IMR-90 (cell line): ENCODE measurements at regions not wholly inside any gene's neighbourhood (a gene's known extent, or its start where the extent isn't known, plus 50 kb on each side); places are given as distances from the start of the nearest gene placed in this dataset.

ENCODE experiments used
- ATAC-seq: fragments of 200-7000 bp; cut with Tn5 transposase; 2 replicates; pipeline ENCODE4 v1.9.1; 2020; ENCODE audit warnings: low read depth, mild to moderate bottlenecking, moderate library complexity
- BruUV-seq: library from RNA; stranded (reverse); fragments of 400-500 nt; replicated peaks from 2 replicates; lab custom pipeline; 2021; lab: Mats Ljungman, UMichigan
- CTCF ChIA-PET: fragments of 300-600 bp; formaldehyde crosslinking; extraction: SDS; loops from one replicate; lab custom pipeline; 2021; ENCODE audit warnings: antibody characterized with exemption; lab: Yijun Ruan, JAX
- POLR2A ChIA-PET: fragments of 300-600 bp; sonication (Branson Sonifier 250); formaldehyde crosslinking; loops from one replicate; lab custom pipeline; 2022; ENCODE audit warnings: antibody characterized with exemption; ENCODE audit not compliant: unreplicated experiment; lab: Charles Lee
- DNase-seq: peaks from one replicate; pipeline ENCODE4 v3.0.0; 2013
- H2AFZ ChIP-seq: replicated peaks from 2 replicates; pipeline ENCODE3; 2013; ENCODE audit warnings: low read length, mild to moderate bottlenecking; ENCODE audit not compliant: poor library complexity
- H2AK5ac ChIP-seq: 2 replicates; pipeline ENCODE4 v1.6.1; 2013; ENCODE audit warnings: low read depth, low read length, inconsistent platforms
- H2AK9ac ChIP-seq: replicated peaks from 2 replicates; pipeline ENCODE3; 2013; ENCODE audit warnings: mild to moderate bottlenecking, low read depth, low read length, moderate library complexity; ENCODE audit not compliant: poor library complexity
- H2BK120ac ChIP-seq: 2 replicates; pipeline ENCODE4 v1.6.1; 2013; ENCODE audit warnings: low read depth, low read length, inconsistent platforms
- H2BK15ac ChIP-seq: 3 replicates; pipeline ENCODE4 v1.6.1; 2013; ENCODE audit warnings: low read depth, low read length, inconsistent platforms
- H2BK20ac ChIP-seq: 2 replicates; pipeline ENCODE4 v1.6.1; 2013; ENCODE audit warnings: low read depth, mild to moderate bottlenecking, inconsistent platforms, low read length, moderate library complexity
- H2BK5ac ChIP-seq: 2 replicates; pipeline ENCODE4 v1.6.1; 2013; ENCODE audit warnings: mild to moderate bottlenecking, low read depth, low read length, inconsistent platforms; ENCODE audit not compliant: poor library complexity, severe bottlenecking
- H3K14ac ChIP-seq: replicated peaks from 2 replicates; pipeline ENCODE4 v1.6.1; 2013; ENCODE audit warnings: low read depth, low read length, inconsistent platforms
- H3K18ac ChIP-seq: 2 replicates; pipeline ENCODE4 v1.6.1; 2013; ENCODE audit warnings: low read depth, low read length, control low read depth
- H3K23ac ChIP-seq: 2 replicates; pipeline ENCODE4 v1.6.1; 2013; ENCODE audit warnings: low read depth, low read length, inconsistent platforms
- H3K27ac ChIP-seq: 2 replicates; pipeline ENCODE4 v1.5.1; 2013; ENCODE audit warnings: mild to moderate bottlenecking, control low read depth, low read length; ENCODE audit not compliant: insufficient read depth
- H3K27me3 ChIP-seq: 2 replicates; pipeline ENCODE4 v1.6.1; 2013; ENCODE audit warnings: low read length; ENCODE audit not compliant: control insufficient read depth, insufficient read depth
- H3K36me3 ChIP-seq: 2 replicates; pipeline ENCODE4 v1.6.1; 2013; ENCODE audit warnings: low read length, mixed read lengths; ENCODE audit not compliant: control insufficient read depth, insufficient read depth
- H3K4ac ChIP-seq: 2 replicates; pipeline ENCODE4 v1.6.1; 2013; ENCODE audit warnings: low read depth, low read length, inconsistent platforms
- H3K4me1 ChIP-seq: 2 replicates; pipeline ENCODE4 v1.6.1; 2013; ENCODE audit warnings: low read length, mixed read lengths; ENCODE audit not compliant: control insufficient read depth, insufficient read depth
- H3K4me2 ChIP-seq: 2 replicates; pipeline ENCODE4 v1.6.1; 2013; ENCODE audit warnings: low read depth, mild to moderate bottlenecking, control low read depth, low read length, moderate library complexity
- H3K4me3 ChIP-seq: 2 replicates; pipeline ENCODE4 v1.5.1; 2013; ENCODE audit warnings: low read depth, mild to moderate bottlenecking, control low read depth, low read length, moderate library complexity; ENCODE audit not compliant: insufficient read depth
- H3K56ac ChIP-seq: 2 replicates; pipeline ENCODE4 v1.6.1; 2013; ENCODE audit warnings: low read length, inconsistent platforms; ENCODE audit not compliant: insufficient read depth; ENCODE audit errors: extremely low read depth
- H3K79me1 ChIP-seq, 2 experiments: 2 replicates each; pipeline ENCODE4 v1.6.1; 2013; ENCODE audit warnings: low read length in 2 of 2, inconsistent platforms in 1 of 2, low read depth in 1 of 2
- H3K9ac ChIP-seq: 2 replicates; pipeline ENCODE4 v1.6.1; 2013; ENCODE audit warnings: low read depth, low read length, control low read depth
- H3K9me1 ChIP-seq: 2 replicates; pipeline ENCODE4 v1.6.1; 2013; ENCODE audit warnings: low read length, inconsistent platforms; ENCODE audit not compliant: insufficient read depth
- H3K9me3 ChIP-seq: 2 replicates; pipeline ENCODE4 v1.6.1; 2013; ENCODE audit warnings: low read length; ENCODE audit not compliant: control insufficient read depth, insufficient read depth
- H4K20me1 ChIP-seq: 2 replicates; pipeline ENCODE4 v1.6.1; 2013; ENCODE audit warnings: low read length, inconsistent platforms; ENCODE audit not compliant: insufficient read depth
- H4K5ac ChIP-seq: 2 replicates; pipeline ENCODE4 v1.6.1; 2013; ENCODE audit warnings: mild to moderate bottlenecking, low read depth, low read length, control low read depth
- H4K8ac ChIP-seq, 2 experiments: 2 replicates each; pipeline ENCODE4 v1.6.1; 2013; ENCODE audit warnings: low read depth in 2 of 2, low read length in 2 of 2, control low read depth in 1 of 2, inconsistent platforms in 1 of 2
- H4K91ac ChIP-seq: 2 replicates; pipeline ENCODE4 v1.6.1; 2013; ENCODE audit warnings: low read depth, low read length, inconsistent platforms; ENCODE audit not compliant: insufficient read depth
- BHLHE40 ChIP-seq: fragments of 150-350 bp; IDR thresholded peaks from 2 replicates; pipeline ENCODE4 v1.6.1; 2016; ENCODE audit warnings: mild to moderate bottlenecking, low read depth, low read length
- CEBPB ChIP-seq: IDR thresholded peaks from 2 replicates; pipeline ENCODE4 v1.6.1; 2012; ENCODE audit warnings: low read depth, low read length, improper control_type of control experiment
- CHD1 ChIP-seq: IDR thresholded peaks from 2 replicates; pipeline ENCODE4 v1.6.1; 2012; ENCODE audit warnings: low read depth, low read length, improper control_type of control experiment
- CTCF ChIP-seq: conservative IDR thresholded peaks from 2 replicates; pipeline ENCODE4 v1.5.1; 2012; ENCODE audit warnings: mild to moderate bottlenecking, low read depth, low read length, improper control_type of control experiment
- FOS ChIP-seq: fragments of 150-350 bp; IDR thresholded peaks from 2 replicates; pipeline ENCODE4 v1.6.1; 2016; ENCODE audit warnings: low read depth, low read length
- MAFK ChIP-seq: IDR thresholded peaks from 2 replicates; pipeline ENCODE4 v1.6.1; 2012; ENCODE audit warnings: low read depth, low read length, improper control_type of control experiment
- MXI1 ChIP-seq: IDR thresholded peaks from 2 replicates; pipeline ENCODE4 v1.6.1; 2012; ENCODE audit warnings: low read depth, mild to moderate bottlenecking, low read length, moderate library complexity, borderline replicate concordance
- NFE2L2 ChIP-seq: fragments of 150-350 bp; IDR thresholded peaks from 2 replicates; pipeline ENCODE4 v1.6.1; 2016; ENCODE audit warnings: low read depth, mild to moderate bottlenecking, low read length
- POLR2A ChIP-seq: IDR thresholded peaks from 2 replicates; pipeline ENCODE4 v1.6.1; 2012; ENCODE audit warnings: mild to moderate bottlenecking, low read depth, low read length
- RAD21 ChIP-seq: IDR thresholded peaks from 2 replicates; pipeline ENCODE4 v1.6.1; 2012; ENCODE audit warnings: low read length, improper control_type of control experiment
- RCOR1 ChIP-seq: IDR thresholded peaks from 2 replicates; pipeline ENCODE4 v1.6.1; 2012; ENCODE audit warnings: mild to moderate bottlenecking, low read length, improper control_type of control experiment; ENCODE audit not compliant: insufficient replicate concordance
- RFX5 ChIP-seq: IDR thresholded peaks from 2 replicates; pipeline ENCODE4 v1.8.0; 2012; ENCODE audit warnings: low read depth, mild to moderate bottlenecking, low read length, moderate library complexity
- SMC3 ChIP-seq: fragments of 150-350 bp; IDR thresholded peaks from 2 replicates; pipeline ENCODE4 v1.6.1; 2016; ENCODE audit warnings: low read depth, mild to moderate bottlenecking, antibody characterized with exemption, low read length, moderate library complexity
- dilution Hi-C: fragments of 300-500 bp; cut with HindIII; formaldehyde crosslinking; loops from one replicate; pipeline ENCODE4 v1.14.3; 2018; ENCODE audit warnings: low sequenced_read_pairs; ENCODE audit not compliant: unreplicated experiment
- in situ Hi-C: fragments of 300-500 bp; cut with MboI; formaldehyde crosslinking; loops from 3 replicates; pipeline ENCODE4 v1.14.3; 2019; ENCODE audit warnings: low sequenced_read_pairs, inconsistent platforms, mixed read lengths
- intact Hi-C: fragments of 100-400 bp; cut with micrococcal nuclease; formaldehyde crosslinking; loops from 2 replicates; pipeline ENCODE4 v1.10.0; 2022
- TF ChIP-seq, protein P1 (sequence below): fragments of 150-350 bp; IDR thresholded peaks from 2 replicates; pipeline ENCODE4 v1.6.1; 2017; ENCODE audit warnings: mild to moderate bottlenecking, antibody characterized with exemption, low read length, low read depth

DNA sequence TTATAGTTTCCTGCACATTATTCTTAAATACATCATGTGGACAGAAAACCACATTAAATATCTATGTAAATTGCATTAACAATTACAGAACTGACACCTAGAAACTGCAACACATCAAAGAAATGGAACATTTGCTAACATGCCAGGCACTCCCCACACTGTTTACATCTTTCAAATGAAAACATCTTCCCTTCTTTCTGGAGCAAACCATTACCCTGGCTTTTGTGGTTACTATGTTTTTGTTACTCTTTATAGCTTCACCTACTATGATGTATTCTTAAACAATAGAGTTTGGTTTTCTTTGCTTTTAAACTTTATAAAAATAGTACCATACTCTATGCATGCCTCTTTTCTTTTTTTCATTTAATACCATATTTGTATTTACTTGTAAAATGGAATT lies 1894.5 kb upstream of the CELF4 start:
- Histone ChIP-seq H3K36me3 (no peaks in the 10 kb centered on the region), H2AK5ac (no peak overlapping the region), H2BK20ac (no peak overlapping the region), H3K79me1 (no peaks in the 10 kb centered on the region), H3K4me3 (no peak overlapping the region), H4K20me1 (no peaks in the 10 kb centered on the region), H3K27me3 (no peaks in the 10 kb centered on the region), H2BK15ac (no peak overlapping the region), H3K27ac (no peak overlapping the region), H4K8ac (no peak overlapping the region), H3K56ac (no peak overlapping the region), H4K5ac (no peak overlapping the region), H3K18ac (no peak overlapping the region), H2AFZ (no peak overlapping the region), H2BK120ac (no peak overlapping the region), H3K14ac (no peak overlapping the region), H2AK9ac (no peak overlapping the region), H3K9me1 (no peaks in the 10 kb centered on the region), H2BK5ac (no peak overlapping the region), H3K9me3 (0 out of 2 replicates have a peak, but pooled peaks cover 1% of the 10 kb centered on the region), H4K91ac (no peak overlapping the region), H3K4ac (no peak overlapping the region), H3K4me2 (no peak overlapping the region), H3K4me1 (0 out of 2 replicates have a peak, but pooled peaks cover 2% of the 10 kb centered on the region), H3K23ac (no peak overlapping the region), H3K9ac (no peak overlapping the region)
- no peak for ATAC-seq
- TF ChIP-seq BHLHE40 (no peak), CEBPB (no peak), RAD21 (no peak), RFX5 (no peak), CHD1 (no peak), MAFK (no peak), RCOR1 (no peak), CTCF (no peak), NFE2L2 (no peak), SMC3 (no peak), FOS (no peak), POLR2A (no peak), MXI1 (no peak)
- TF ChIP-seq, protein P1, sequence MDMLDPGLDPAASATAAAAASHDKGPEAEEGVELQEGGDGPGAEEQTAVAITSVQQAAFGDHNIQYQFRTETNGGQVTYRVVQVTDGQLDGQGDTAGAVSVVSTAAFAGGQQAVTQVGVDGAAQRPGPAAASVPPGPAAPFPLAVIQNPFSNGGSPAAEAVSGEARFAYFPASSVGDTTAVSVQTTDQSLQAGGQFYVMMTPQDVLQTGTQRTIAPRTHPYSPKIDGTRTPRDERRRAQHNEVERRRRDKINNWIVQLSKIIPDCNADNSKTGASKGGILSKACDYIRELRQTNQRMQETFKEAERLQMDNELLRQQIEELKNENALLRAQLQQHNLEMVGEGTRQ = no peak
- CTCF ChIA-PET = no interaction called here
- intact Hi-C loops = no loop called here
- no peak for DNase-seq
- POLR2A ChIA-PET = no interaction called here
- in situ Hi-C loops = no loop called here
- dilution Hi-C loops = no loop called here
- no TSS peak for BruUV-seq
